HEK293 (cell line): ENCODE measurements at regions not wholly inside any gene's neighbourhood (a gene's known extent, or its start where the extent isn't known, plus 50 kb on each side); places are given as distances from the start of the nearest gene placed in this dataset.

ENCODE experiments used
- KLF7 ChIP-seq: fragments of 450-650 bp; formaldehyde crosslinking; IDR thresholded peaks from 2 replicates; pipeline ENCODE4 v1.5.1; 2016; ENCODE audit warnings: missing biosample characterization, missing genetic modification characterization, borderline replicate concordance
- SCRT2 ChIP-seq: fragments of 450-650 bp; formaldehyde crosslinking; IDR thresholded peaks from 2 replicates; pipeline ENCODE4 v1.5.1; 2016; ENCODE audit warnings: missing biosample characterization, missing genetic modification characterization
- ZBTB20 ChIP-seq: fragments of 450-650 bp; formaldehyde crosslinking; IDR thresholded peaks from 2 replicates; pipeline ENCODE4 v1.5.1; 2016; ENCODE audit warnings: missing biosample characterization, missing genetic modification characterization
- TF ChIP-seq, protein P1 (sequence below): fragments of 450-650 bp; formaldehyde crosslinking; IDR thresholded peaks from 2 replicates; pipeline ENCODE4 v1.5.1; 2016; ENCODE audit warnings: missing biosample characterization, missing genetic modification characterization

DNA sequence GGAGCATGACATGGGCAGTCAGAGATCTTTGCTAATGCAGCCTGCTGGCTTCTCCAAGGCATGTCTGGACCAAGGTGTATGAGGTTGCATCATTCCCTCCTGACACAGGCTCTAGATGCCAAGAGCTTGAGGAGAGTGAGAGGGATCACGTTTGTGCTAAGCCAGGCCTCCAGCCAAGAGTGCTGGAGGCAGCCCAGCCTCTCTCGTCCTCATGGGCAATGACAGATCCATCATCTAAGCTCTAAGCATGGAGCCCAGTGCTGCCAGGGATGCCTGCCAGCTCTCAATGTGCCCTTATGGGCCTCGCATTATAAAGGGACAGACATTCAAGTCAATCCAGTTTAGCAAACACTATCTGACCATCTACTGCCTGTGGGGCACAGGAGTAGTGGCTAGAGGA, 136.3 kb upstream of the VSTM2B start:
- TF ChIP-seq, protein P1, sequence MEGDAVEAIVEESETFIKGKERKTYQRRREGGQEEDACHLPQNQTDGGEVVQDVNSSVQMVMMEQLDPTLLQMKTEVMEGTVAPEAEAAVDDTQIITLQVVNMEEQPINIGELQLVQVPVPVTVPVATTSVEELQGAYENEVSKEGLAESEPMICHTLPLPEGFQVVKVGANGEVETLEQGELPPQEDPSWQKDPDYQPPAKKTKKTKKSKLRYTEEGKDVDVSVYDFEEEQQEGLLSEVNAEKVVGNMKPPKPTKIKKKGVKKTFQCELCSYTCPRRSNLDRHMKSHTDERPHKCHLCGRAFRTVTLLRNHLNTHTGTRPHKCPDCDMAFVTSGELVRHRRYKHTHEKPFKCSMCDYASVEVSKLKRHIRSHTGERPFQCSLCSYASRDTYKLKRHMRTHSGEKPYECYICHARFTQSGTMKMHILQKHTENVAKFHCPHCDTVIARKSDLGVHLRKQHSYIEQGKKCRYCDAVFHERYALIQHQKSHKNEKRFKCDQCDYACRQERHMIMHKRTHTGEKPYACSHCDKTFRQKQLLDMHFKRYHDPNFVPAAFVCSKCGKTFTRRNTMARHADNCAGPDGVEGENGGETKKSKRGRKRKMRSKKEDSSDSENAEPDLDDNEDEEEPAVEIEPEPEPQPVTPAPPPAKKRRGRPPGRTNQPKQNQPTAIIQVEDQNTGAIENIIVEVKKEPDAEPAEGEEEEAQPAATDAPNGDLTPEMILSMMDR (tag by site-specific recombination) = no peak
- no peak for TF ChIP-seq SCRT2 (tag by site-specific recombination)
- TF ChIP-seq ZBTB20 = no peak
- no peak for TF ChIP-seq KLF7
